HK-2 (cell line): ENCODE measurements at regions not wholly inside any gene's neighbourhood (a gene's known extent, or its start where the extent isn't known, plus 50 kb on each side); places are given as distances from the start of the nearest gene placed in this dataset.
"Not testable (repeated sequence)": the region's sequence is repeated elsewhere in the genome, so short reads cannot be mapped to it uniquely, and the experiment has no call there.

ENCODE experiments used
- DNase-seq: peaks from one replicate; pipeline ENCODE4 v3.0.0-alpha.2; 2018; ENCODE audit not compliant: unreplicated experiment

DNA sequence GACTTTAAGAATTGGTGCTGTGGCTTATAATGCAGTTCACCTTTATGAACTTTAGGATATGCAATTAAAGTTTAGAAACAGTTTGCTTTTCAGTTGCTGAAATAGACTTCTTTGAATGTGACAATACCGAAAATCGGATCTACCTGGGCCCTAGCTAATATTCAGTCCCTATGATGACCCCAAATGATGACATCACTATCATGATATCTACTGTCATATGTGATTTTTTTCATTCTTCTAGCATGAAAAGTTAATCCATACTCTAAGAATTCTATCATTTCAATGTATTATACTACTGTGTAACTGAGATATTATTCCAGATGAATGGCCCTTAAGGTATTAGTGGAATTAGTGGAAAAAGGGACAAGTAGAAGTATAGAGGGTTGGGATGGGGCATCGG is 487.2 kb upstream of the TUSC1 start:
- DNase-seq = no peak

DNA sequence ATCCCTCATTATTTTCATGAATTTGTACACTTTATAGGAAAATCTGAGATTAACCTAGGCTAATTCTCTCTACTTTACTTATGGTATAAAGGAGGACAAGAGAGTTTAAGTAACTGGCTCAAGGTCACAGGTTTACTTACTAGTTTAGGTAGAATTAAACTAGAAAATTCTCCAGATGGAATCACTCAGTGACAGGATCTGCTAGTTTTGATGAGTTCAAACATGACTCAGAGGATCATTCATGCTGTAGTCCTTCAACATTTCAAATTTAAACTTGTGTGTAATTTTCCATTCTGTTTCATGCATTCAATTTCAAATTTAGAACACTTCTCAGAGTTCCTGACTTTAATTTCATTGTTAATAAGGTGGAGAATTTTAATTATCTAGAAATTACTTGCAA is 485.7 kb upstream of the TUSC1 start:
- no peak for DNase-seq

- no peak for DNase-seq
Measured at GRCh38 chr9:26159575-26160392, 481.5 kb upstream of the TUSC1 start.

DNA sequence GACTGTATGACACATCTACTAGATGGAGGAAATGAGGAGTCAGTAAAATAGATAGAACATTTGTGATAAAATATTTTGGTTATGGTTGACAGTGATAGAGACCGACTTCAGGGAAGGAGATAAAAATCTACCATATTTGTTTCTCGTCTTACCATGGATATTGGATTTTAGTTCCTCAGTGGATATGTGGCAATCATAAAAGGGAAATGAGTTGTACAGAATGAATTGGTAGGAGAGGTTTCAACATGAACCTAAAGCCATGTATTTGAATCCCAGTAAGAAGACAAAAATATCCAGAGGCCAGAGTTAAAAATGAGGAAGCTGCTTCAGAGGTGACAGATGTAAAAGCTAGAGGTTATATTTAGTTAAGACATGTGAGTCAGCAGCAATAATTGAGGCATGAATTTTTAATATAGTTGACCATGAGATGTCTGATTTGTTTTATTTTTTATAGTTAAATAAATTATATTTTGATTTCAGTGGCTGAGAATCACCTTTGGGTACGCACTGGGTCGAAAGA is 480.4 kb upstream of the TUSC1 start:
- no peak for DNase-seq

DNA sequence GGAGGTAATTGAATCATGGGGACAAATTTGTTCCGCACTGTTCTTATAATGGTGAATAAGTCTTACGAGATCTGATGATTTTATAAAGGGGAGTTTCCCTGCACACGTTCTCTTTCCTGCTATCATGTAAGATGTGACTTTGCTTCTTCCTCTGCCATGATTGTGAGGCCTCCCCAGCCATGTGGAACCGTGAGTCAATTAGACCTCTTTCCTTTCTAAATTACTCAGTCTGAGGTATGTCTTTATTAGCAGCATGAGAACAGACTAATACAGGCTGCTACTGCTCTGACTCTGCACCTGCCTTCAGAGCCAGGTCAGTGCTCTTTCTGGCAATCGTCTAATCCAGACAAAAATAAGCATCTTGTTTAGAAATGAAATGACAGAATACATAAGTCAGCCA is 479.2 kb upstream of the TUSC1 start:
- no peak for DNase-seq

DNA sequence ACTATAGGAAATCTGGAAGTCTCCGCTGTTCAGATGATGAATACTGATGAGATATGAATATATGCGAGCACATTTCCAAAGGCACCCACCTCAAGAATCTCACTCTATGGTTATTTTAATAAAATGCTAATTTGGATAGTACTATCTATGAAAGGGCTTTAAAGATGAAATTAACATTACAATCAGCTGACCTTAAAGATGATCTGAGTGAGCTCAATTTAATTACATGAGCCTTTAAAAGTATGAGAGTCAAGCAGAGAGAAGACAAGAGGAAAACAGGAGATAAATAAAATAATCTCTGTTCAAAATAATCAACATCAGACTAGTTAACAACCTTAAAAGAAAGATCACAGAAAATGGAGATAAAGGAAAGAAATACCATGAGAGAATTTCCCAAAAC is 474.1 kb upstream of the TUSC1 start:
- no peak for DNase-seq

DNA sequence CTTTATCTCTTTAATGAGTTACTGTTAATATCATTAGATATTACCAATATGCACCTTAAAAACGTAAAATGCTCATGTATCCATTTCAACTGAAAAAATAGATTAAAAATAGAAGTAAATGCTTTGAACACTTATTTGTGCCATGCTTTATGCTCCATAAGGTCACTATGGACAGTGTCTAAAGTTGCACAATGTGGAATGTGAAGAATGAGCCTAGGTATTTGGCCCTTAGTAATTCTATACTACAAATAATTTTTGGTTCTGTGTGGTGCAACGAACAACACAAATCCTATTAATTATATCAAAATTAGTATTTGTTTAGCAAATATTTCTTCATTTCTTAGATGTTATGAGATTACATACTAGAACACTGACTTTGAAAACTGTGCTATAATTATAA is 469.9 kb upstream of the TUSC1 start:
- no peak for DNase-seq

- DNase-seq = no peak
Measured at GRCh38 chr9:26145938-26146337, 467.7 kb upstream of the TUSC1 start.

DNA sequence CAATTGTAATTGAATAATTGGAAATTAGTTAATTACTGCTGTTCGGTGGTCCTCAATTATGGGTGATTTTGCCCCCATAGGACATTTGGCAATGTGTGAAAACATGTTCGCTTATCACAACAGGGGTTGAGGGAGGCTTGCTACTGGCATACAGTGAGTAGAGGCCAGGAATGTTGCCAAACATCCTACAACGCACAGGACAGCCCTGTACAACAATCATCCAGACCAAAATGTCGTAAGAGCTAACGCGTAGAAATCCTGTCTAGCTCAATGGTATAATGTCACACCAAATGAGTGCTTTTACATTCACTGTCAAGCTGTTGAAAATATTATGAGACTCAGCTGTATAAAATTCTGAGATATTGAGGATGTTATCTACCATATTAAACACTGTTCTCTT is 464.4 kb upstream of the TUSC1 start:
- no peak for DNase-seq

- DNase-seq = no peak
Measured at GRCh38 chr9:26142201-26142600, 464.0 kb upstream of the TUSC1 start.

DNA sequence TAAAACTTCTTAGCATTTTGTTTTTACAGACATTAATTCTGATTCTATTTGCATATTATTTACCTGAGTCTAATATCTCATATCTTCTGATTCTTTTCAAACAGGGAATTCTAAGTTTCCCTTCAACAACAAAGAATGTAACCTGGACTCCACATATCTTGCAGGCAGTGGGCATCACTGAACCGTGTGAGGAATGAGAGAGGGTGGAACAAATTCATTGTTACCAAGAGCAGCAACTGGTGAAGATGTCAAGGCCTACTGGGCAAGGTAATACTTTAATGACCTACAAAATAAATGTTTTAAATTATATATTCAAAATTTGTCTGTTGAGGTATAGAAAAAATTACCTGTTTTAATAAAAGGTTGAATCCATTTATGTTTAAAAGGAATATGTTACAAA is 455.3 kb upstream of the TUSC1 start:
- DNase-seq = no peak

- no peak for DNase-seq
Measured at GRCh38 chr9:26132746-26133312, 454.6 kb upstream of the TUSC1 start.

GRCh38 chr9:26131886-26132285 is 453.6 kb upstream of the TUSC1 start:
- no peak for DNase-seq

DNA sequence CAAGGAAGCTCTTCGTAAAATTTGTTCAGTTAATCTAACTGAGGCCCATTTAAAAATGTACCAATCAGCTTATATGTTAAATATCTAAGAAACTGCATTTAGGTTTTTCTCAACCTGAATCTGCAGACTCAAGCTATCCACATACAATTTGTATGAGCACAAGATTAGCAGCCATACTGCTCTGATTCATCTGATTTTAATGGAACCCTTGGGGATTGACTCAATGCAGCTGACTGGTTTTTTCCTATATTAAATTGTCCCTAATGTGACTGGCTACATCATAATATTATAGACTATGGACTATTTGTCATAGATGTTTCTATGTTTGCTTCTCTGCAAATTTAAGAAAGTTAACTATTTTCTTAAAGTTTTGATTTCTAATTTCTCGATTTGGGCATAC is 451.0 kb upstream of the TUSC1 start:
- no peak for DNase-seq

GRCh38 chr9:26125693-26126092 is 447.4 kb upstream of the TUSC1 start:
- no peak for DNase-seq

- not testable (repeated sequence) for DNase-seq
Measured at GRCh38 chr9:26116085-26116484, 437.8 kb upstream of the TUSC1 start.

- no peak for DNase-seq
Measured at GRCh38 chr9:26112724-26113123, 434.5 kb upstream of the TUSC1 start.

- DNase-seq = no peak
Measured at GRCh38 chr9:26086396-26086795, 408.2 kb upstream of the TUSC1 start.

GRCh38 chr9:26081847-26082246 is 403.6 kb upstream of the TUSC1 start:
- no peak for DNase-seq

DNA sequence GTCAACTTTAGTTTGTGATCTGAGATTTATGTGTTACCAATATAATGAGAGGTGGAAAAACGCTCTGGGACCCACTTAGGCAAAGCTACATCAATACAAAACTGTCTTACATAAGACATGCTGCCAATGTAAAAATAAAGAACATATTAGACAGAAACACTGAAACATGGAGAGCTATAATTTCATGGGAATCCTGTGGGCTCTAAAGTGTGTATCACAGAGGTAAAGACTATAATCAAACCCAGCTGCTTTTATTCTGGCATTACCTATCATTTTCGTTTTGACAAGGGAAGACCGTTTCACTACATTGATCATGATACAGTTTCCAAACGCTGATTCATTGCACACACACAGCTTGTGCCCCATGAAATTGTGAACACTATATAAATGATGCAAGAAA is 400.5 kb upstream of the TUSC1 start:
- DNase-seq = no peak

DNA sequence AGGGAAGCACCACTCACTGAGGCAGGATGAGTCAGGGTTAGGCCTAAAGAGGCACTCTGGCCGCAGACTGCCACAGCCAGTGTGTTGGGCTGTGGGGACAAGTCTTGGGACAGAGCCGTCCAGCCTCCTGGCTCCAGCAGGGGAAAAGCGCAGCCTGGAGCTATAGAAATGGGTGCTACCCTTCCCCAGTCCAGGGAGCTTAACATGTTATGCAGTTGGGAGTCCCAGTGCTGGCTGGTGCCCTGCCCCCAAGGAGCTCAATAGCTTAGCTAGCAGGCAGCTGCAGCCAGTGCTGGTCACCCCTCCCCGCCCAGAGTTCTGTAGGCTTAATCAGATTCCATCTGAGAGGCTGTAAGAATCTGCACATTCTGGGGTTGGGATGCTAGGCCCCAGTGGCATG is 399.6 kb upstream of the TUSC1 start:
- no peak for DNase-seq

DNA sequence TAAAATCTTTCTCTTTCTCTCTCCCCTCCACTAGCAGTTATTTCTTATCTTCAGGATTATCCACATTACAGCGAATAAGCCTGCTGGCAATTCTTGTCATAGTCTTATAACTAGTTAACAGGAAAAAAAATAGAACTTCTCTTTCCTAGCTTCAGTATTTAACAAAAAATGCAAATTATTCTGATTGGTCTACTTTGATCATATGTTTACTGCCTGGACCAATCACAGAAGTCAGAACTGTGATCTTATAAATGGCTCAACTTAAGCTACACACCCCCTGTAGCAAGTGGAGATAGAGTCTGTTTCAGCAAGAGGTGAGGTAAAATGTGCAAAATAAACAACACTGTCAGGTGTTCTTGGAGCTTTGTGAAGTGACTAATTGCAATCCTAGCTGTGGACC is 389.4 kb upstream of the TUSC1 start:
- DNase-seq = no peak

- DNase-seq = no peak
Measured at GRCh38 chr9:26066237-26066636, 388.0 kb upstream of the TUSC1 start.
